ENCODE measurements at regions not wholly inside any gene's neighbourhood (a gene's known extent, or its start where the extent isn't known, plus 50 kb on each side); places are given as distances from the start of the nearest gene placed in this dataset.

DNA sequence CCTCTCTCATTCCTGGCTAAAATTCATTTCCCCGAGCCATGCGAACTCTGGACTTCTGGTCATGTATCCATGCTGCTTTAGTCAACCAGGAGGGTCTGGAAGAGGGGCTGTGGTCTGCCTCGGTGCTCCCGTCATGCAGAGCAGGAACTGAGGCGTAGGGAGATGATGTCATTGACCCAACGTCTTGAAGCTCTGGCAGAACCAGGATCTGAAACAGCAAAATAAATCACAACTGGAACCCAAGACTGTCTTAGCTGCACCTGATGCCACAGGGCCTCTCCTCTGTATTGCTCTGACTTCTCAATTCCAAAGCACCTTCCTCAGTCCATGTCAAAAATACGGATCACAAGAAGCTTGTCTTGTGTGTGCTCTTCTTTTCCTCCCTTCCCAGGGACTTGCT, 131.0 kb upstream of the LDB2 start:
- no peak overlapping the region for H3K9ac ChIP-seq (ENCODE audit: insufficient read depth in 1 of 2, low read length in 2 of 2)
- no peak for TF ChIP-seq CTCF (IDR thresholded peaks at IDR 0.05; ENCODE audit: control extremely low read depth, extremely low read depth)
- no peaks in the 10 kb centered on the region for H3K4me1 ChIP-seq (ENCODE audit: control insufficient read depth in 5 of 5, insufficient read depth in 5 of 5, low read length in 5 of 5)
- H3K9me3 ChIP-seq (ENCODE audit: control insufficient read depth in 4 of 4, insufficient read depth in 3 of 4, low read length in 3 of 4), result peaks cover 0 to 2% (median 0%) of the 10 kb centered on the region in 4 donors
- H3K4me3 ChIP-seq, result no peak overlapping the region
- H3K27ac ChIP-seq (ENCODE audit: low read depth in 1 of 2, low read length in 1 of 2), result no peak overlapping the region
- H3K27me3 ChIP-seq (ENCODE audit: control insufficient read depth in 3 of 3, insufficient read depth in 3 of 3, low read length in 2 of 3), result peaks cover 0 to 3% (median 3%) of the 10 kb centered on the region in 3 donors
- ATAC-seq (ENCODE audit: insufficient read depth, low FRiP score) (no peak), DNase-seq (no peak)
- 65 to 74% methylated on average over 7 of the region's 7 CpGs for WGBS, 2 donors
- H3K36me3 ChIP-seq (ENCODE audit: control insufficient read depth in 4 of 4, insufficient read depth in 4 of 4, low read length in 4 of 4), result no peaks in the 10 kb centered on the region

- DNase-seq, result peak in 1 of 3 donors; percentile 9
- WGBS, 2 donors, result 80 to 90% methylated on average over 6 of the region's 6 CpGs
- Histone ChIP-seq H3K9ac (ENCODE audit: insufficient read depth in 1 of 2, low read length in 2 of 2) (no peak overlapping the region), H3K4me1 (ENCODE audit: control insufficient read depth in 5 of 5, insufficient read depth in 5 of 5, low read length in 5 of 5) (no peaks in the 10 kb centered on the region), H3K36me3 (ENCODE audit: control insufficient read depth in 4 of 4, insufficient read depth in 4 of 4, low read length in 4 of 4) (no peaks in the 10 kb centered on the region), H3K9me3 (ENCODE audit: control insufficient read depth in 4 of 4, insufficient read depth in 3 of 4, low read length in 3 of 4) (peaks cover 0 to 2% (median 0%) of the 10 kb centered on the region in 4 donors), H3K27ac (ENCODE audit: low read depth in 1 of 2, low read length in 1 of 2) (no peak overlapping the region), H3K4me3 (no peak overlapping the region), H3K27me3 (ENCODE audit: control insufficient read depth in 3 of 3, insufficient read depth in 3 of 3, low read length in 2 of 3) (peaks cover 0 to 2% (median 0%) of the 10 kb centered on the region in 3 donors)
- no peak for TF ChIP-seq CTCF (IDR thresholded peaks at IDR 0.05; ENCODE audit: control extremely low read depth, extremely low read depth)
- ATAC-seq (ENCODE audit: insufficient read depth, low FRiP score), result no peak
Measured at GRCh38 chr4:17027495-17027894, 129.1 kb upstream of the LDB2 start.

DNA sequence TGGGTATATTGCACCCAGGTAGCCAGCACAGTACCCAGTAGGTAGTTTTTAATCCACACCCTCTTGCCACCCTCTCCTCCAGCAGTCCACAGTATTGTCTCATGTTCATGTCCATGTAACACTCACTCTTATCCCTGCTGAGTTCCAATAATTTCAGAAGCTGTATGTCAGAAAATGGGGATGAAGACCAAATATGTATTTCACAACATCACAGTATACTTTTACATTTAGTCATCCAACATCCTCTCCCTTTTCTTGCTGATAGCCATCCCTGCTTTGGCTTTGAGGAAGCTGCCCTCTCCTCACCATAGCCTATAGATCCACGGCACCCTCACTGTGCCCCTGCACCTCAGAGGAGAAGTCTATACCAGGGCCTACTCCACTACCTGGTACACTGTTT, 126.0 kb upstream of the LDB2 start:
- H3K4me3 ChIP-seq, result no peak overlapping the region
- 84 to 91% methylated on average over 1 of the region's 1 CpG for WGBS, 2 donors
- no peak for ATAC-seq (ENCODE audit: insufficient read depth, low FRiP score)

More for the DNA sequence above, 126.0 kb upstream of the LDB2 start:
- Histone ChIP-seq H3K9me3 (ENCODE audit: control insufficient read depth in 4 of 4, insufficient read depth in 3 of 4, low read length in 3 of 4) (peaks cover 0 to 2% (median 0%) of the 10 kb centered on the region in 4 donors), H3K36me3 (ENCODE audit: control insufficient read depth in 4 of 4, insufficient read depth in 4 of 4, low read length in 4 of 4) (no peaks in the 10 kb centered on the region), H3K4me1 (ENCODE audit: control insufficient read depth in 5 of 5, insufficient read depth in 5 of 5, low read length in 5 of 5) (no peaks in the 10 kb centered on the region), H3K27me3 (ENCODE audit: control insufficient read depth in 3 of 3, insufficient read depth in 3 of 3, low read length in 2 of 3) (peaks cover 0 to 3% (median 0%) of the 10 kb centered on the region in 3 donors), H3K27ac (ENCODE audit: low read depth in 1 of 2, low read length in 1 of 2) (no peak overlapping the region), H3K9ac (ENCODE audit: insufficient read depth in 1 of 2, low read length in 2 of 2) (no peak overlapping the region)
- no peak for TF ChIP-seq CTCF (IDR thresholded peaks at IDR 0.05; ENCODE audit: control extremely low read depth, extremely low read depth)
- no peak for DNase-seq
